ENCODE measurements at regions not wholly inside any gene's neighbourhood (a gene's known extent, or its start where the extent isn't known, plus 50 kb on each side); places are given as distances from the start of the nearest gene placed in this dataset.

DNA sequence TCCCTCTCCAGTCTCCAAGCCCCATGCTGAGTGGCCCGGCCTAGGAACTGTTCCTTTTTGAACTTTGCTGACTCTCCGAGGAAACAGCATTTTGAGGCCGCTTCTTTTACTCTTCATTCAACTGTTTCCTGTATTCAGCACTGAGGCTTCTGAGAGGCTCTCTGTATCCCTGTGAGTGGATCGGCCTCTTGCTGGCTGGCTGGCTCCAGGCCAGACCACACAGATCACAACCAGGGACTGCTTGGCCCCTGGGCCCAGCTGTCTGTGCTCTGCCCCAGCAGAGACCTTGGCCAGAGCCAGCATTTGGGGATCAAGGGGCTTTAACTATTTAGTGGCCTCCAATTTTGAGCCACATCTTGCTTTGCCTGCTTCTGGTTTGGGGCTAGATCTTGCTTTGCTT, 75.6 kb upstream of the KL start:
- TF ChIP-seq, protein P1, sequence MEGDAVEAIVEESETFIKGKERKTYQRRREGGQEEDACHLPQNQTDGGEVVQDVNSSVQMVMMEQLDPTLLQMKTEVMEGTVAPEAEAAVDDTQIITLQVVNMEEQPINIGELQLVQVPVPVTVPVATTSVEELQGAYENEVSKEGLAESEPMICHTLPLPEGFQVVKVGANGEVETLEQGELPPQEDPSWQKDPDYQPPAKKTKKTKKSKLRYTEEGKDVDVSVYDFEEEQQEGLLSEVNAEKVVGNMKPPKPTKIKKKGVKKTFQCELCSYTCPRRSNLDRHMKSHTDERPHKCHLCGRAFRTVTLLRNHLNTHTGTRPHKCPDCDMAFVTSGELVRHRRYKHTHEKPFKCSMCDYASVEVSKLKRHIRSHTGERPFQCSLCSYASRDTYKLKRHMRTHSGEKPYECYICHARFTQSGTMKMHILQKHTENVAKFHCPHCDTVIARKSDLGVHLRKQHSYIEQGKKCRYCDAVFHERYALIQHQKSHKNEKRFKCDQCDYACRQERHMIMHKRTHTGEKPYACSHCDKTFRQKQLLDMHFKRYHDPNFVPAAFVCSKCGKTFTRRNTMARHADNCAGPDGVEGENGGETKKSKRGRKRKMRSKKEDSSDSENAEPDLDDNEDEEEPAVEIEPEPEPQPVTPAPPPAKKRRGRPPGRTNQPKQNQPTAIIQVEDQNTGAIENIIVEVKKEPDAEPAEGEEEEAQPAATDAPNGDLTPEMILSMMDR (conservative IDR thresholded peaks at IDR 0.05; ENCODE audit: low read length), result no peak
- TF ChIP-seq EZH2phosphoT487 (IDR thresholded peaks at IDR 0.05; ENCODE audit: borderline replicate concordance, low read depth, low read length), result no peak

All from OCI-LY7 (cell line).